K562 (cell line): ENCODE measurements at regions not wholly inside any gene's neighbourhood (a gene's known extent, or its start where the extent isn't known, plus 50 kb on each side); places are given as distances from the start of the nearest gene placed in this dataset.

Experiments
- ATAC-seq: fragments of 200-7000 bp; cut with Tn5 transposase; 3 replicates; pipeline ENCODE4 v1.9.1; 2020; ENCODE audit warnings: moderate library complexity
- BruUV-seq: library from RNA; stranded (reverse); fragments of 400-500 nt; replicated peaks from 2 replicates; lab custom pipeline; 2021; lab: Mats Ljungman, UMichigan
- CTCF ChIA-PET: fragments of 300-600 bp; formaldehyde crosslinking; extraction: SDS; loops from one replicate; lab custom pipeline; 2021; ENCODE audit warnings: low intra/inter-chr PET ratio; lab: Yijun Ruan, JAX
- POLR2A ChIA-PET: fragments of 300-600, 350-650 bp; sonication (Branson Sonifier 250); formaldehyde crosslinking; extraction: SDS; loops from one replicate; lab custom pipeline; 2021; ENCODE audit warnings: antibody characterized with exemption, inconsistent platforms; lab: Yijun Ruan, JAX
- DNase-seq, 4 experiments: peaks; one replicate each; pipeline versions ENCODE4 v3.0.0 to v3.0.0-alpha.2; 2011 to 2018; ENCODE audit warnings: low spot score in 3 of 4, mixed read lengths in 3 of 4; ENCODE audit errors: extremely low read depth in 1 of 4
- FAIRE-seq: peaks from 2 replicates; lab custom pipeline; 2011; peaks lifted over from hg19 to GRCh38; lab: Jason Lieb, UNC
- H2AFZ ChIP-seq: 2 replicates; pipeline ENCODE4 v1.6.0; 2011; ENCODE audit warnings: low read depth, low read length, control low read depth, inconsistent platforms
- H3K27ac ChIP-seq: fragments of 200-600 bp; 3 replicates; pipeline ENCODE4 v1.8.0; 2011; ENCODE audit warnings: low read depth, mild to moderate bottlenecking, control low read depth, inconsistent platforms, low read length, moderate library complexity, mixed read lengths; ENCODE audit errors: extremely low read depth
- H3K27me3 ChIP-seq, 2 experiments: fragments of 300-600 bp in 1 of 2; 2 replicates in 1 of 2; 3 replicates in 1 of 2; pipeline versions ENCODE4 v1.6.0 to v1.8.0; 2011; ENCODE audit warnings: inconsistent platforms in 2 of 2, low read length in 2 of 2, mild to moderate bottlenecking in 1 of 2, mixed read lengths in 1 of 2, moderate library complexity in 1 of 2; ENCODE audit not compliant: control insufficient read depth in 2 of 2, insufficient read depth in 2 of 2
- H3K36me3 ChIP-seq: fragments of 300-600 bp; 3 replicates; pipeline ENCODE4 v1.8.0; 2011; ENCODE audit warnings: mild to moderate bottlenecking, low read length, inconsistent platforms; ENCODE audit not compliant: control insufficient read depth, insufficient read depth
- H3K4me1 ChIP-seq, 2 experiments: fragments of 200-600 bp in 1 of 2; replicated peaks in 1 of 2; 2 replicates in 1 of 2; 3 replicates in 1 of 2; pipeline versions ENCODE4 v1.5.1 to v1.8.0; 2011; ENCODE audit warnings: inconsistent platforms in 2 of 2, low read length in 2 of 2, mild to moderate bottlenecking in 1 of 2, mixed read lengths in 1 of 2, moderate library complexity in 1 of 2; ENCODE audit not compliant: control insufficient read depth in 2 of 2, insufficient read depth in 2 of 2
- H3K4me2 ChIP-seq: 2 replicates; pipeline ENCODE4 v1.6.1; 2011; ENCODE audit warnings: low read length, control low read depth, inconsistent platforms, mixed read lengths; ENCODE audit not compliant: insufficient read depth
- H3K4me3 ChIP-seq: fragments of 200-600 bp; sonication (generic), shearing (Covaris generic); 2 replicates; pipeline ENCODE4 v1.5.1; 2016; ENCODE audit warnings: control low read depth, inconsistent platforms
- H3K79me2 ChIP-seq: fragments of 200-600 bp; 3 replicates; pipeline ENCODE4 v1.8.0; 2011; ENCODE audit warnings: low read length, inconsistent platforms; ENCODE audit not compliant: control insufficient read depth, insufficient read depth
- H3K9ac ChIP-seq, 2 experiments: 2 replicates each; pipeline versions ENCODE4 v1.6.0 to v1.6.1; 2011; ENCODE audit warnings: low read depth in 2 of 2, low read length in 2 of 2, control low read depth in 1 of 2, inconsistent platforms in 1 of 2, mild to moderate bottlenecking in 1 of 2, mixed read lengths in 1 of 2; ENCODE audit not compliant: insufficient read depth in 1 of 2
- H3K9me1 ChIP-seq: one replicate; pipeline ENCODE4 v1.6.0; 2011; ENCODE audit warnings: inconsistent platforms, mild to moderate bottlenecking, low read length, moderate library complexity; ENCODE audit not compliant: control insufficient read depth, insufficient read depth
- H3K9me3 ChIP-seq: replicated peaks from 2 replicates; pipeline ENCODE4 v1.5.1; 2011; ENCODE audit warnings: low read depth, low read length, inconsistent platforms; ENCODE audit not compliant: control insufficient read depth, insufficient read depth
- H4K20me1 ChIP-seq: replicated peaks from 2 replicates; pipeline ENCODE4 v1.6.1; 2011; ENCODE audit warnings: low read length, inconsistent platforms, mixed read lengths; ENCODE audit not compliant: control insufficient read depth, insufficient read depth
- CBX8 ChIP-seq: fragments of 200-600 bp; sonication (generic); IDR thresholded peaks from 2 replicates; pipeline ENCODE4 v1.6.1; 2012; ENCODE audit warnings: borderline replicate concordance, mixed run types, low read depth, mild to moderate bottlenecking, moderate library complexity, mixed read lengths, low read length, control low read depth, inconsistent platforms; ENCODE audit not compliant: poor library complexity, severe bottlenecking; ENCODE audit errors: extremely low read depth
- EGR1 ChIP-seq: fragments of 450-650 bp; conservative IDR thresholded peaks from 2 replicates; pipeline ENCODE4 v1.6.1; 2017; ENCODE audit warnings: mild to moderate bottlenecking
- ELF1 ChIP-seq: fragments of 200-800 bp; sonication (Bioruptor generic); IDR thresholded peaks from 2 replicates; pipeline ENCODE4 v1.6.1; 2016; ENCODE audit warnings: missing genetic modification characterization, missing compliant biosample characterization
- ETS1 ChIP-seq: conservative IDR thresholded peaks from 2 replicates; pipeline ENCODE4 v1.6.1; 2011; ENCODE audit warnings: low read depth, mild to moderate bottlenecking, low read length; ENCODE audit not compliant: control insufficient read depth
- LARP7 ChIP-seq: fragments of 450-650 bp; IDR thresholded peaks from 2 replicates; pipeline ENCODE4 v1.6.1; 2016
- MBD2 ChIP-seq: sonication (generic); IDR thresholded peaks from 2 replicates; pipeline ENCODE4 v1.6.1; 2016; ENCODE audit warnings: low read depth, borderline replicate concordance
- MXI1 ChIP-seq: IDR thresholded peaks from 2 replicates; pipeline ENCODE4 v1.6.1; 2011; ENCODE audit warnings: low read depth, mild to moderate bottlenecking, improper control_type of control experiment, low read length
- NFRKB ChIP-seq: fragments of 450-650 bp; IDR thresholded peaks from 2 replicates; pipeline ENCODE4 v1.6.1; 2016; ENCODE audit warnings: low read depth
- PCBP2 ChIP-seq: fragments of 200-400 bp; formaldehyde crosslinking; IDR thresholded peaks from 2 replicates; pipeline ENCODE4 v1.6.1; 2018; ENCODE audit warnings: low read length, low read depth, mild to moderate bottlenecking, moderate library complexity; ENCODE audit not compliant: poor library complexity, severe bottlenecking
- PHF20 ChIP-seq: fragments of 450-650 bp; IDR thresholded peaks from 2 replicates; pipeline ENCODE4 v1.6.1; 2018; ENCODE audit not compliant: partially characterized antibody
- SMARCB1 ChIP-seq: IDR thresholded peaks from 2 replicates; pipeline ENCODE4 v1.6.1; 2011; ENCODE audit warnings: improper control_type of control experiment, low read depth; ENCODE audit not compliant: insufficient read length
- TAF15 ChIP-seq: fragments of 200-400 bp; formaldehyde crosslinking; IDR thresholded peaks from 2 replicates; pipeline ENCODE4 v1.6.1; 2017; ENCODE audit warnings: mild to moderate bottlenecking, low read depth, low read length, moderate library complexity
- THRA ChIP-seq: fragments of 450-650 bp; IDR thresholded peaks from 2 replicates; pipeline ENCODE4 v1.6.1; 2017; ENCODE audit warnings: mild to moderate bottlenecking, moderate library complexity
- ZBED1 ChIP-seq: IDR thresholded peaks from 2 replicates; pipeline ENCODE4 v1.6.1; 2014
- ZKSCAN8 ChIP-seq: fragments of 200-800 bp; sonication (Bioruptor generic); IDR thresholded peaks from 2 replicates; pipeline ENCODE4 v1.6.1; 2016; ENCODE audit warnings: missing genetic modification characterization, missing compliant biosample characterization
- ZNF655 ChIP-seq: fragments of 250-450 bp; sonication (Bioruptor Pico); IDR thresholded peaks from 2 replicates; pipeline ENCODE4 v1.5.0; 2021
- WGBS: fragments of 100-300 bp; shearing (Covaris generic); methylation state at CpG from one replicate; pipeline ENCODE4 v1.1.6; 2016; ENCODE audit warnings: low coverage, mixed read lengths; ENCODE audit not compliant: insufficient coverage; ENCODE audit errors: missing lambda C conversion rate; 5-methylcytosine and 5-hydroxymethylcytosine counted together
- in situ Hi-C: fragments of 300-500 bp; cut with MboI; formaldehyde crosslinking; loops from 4 replicates; pipeline ENCODE4 v1.15.0; 2018; ENCODE audit warnings: inconsistent platforms, mixed read lengths
- intact Hi-C: fragments of 100-400 bp; cut with micrococcal nuclease; formaldehyde crosslinking; loops from 2 replicates; pipeline ENCODE4 v1.14.2; 2022

DNA sequence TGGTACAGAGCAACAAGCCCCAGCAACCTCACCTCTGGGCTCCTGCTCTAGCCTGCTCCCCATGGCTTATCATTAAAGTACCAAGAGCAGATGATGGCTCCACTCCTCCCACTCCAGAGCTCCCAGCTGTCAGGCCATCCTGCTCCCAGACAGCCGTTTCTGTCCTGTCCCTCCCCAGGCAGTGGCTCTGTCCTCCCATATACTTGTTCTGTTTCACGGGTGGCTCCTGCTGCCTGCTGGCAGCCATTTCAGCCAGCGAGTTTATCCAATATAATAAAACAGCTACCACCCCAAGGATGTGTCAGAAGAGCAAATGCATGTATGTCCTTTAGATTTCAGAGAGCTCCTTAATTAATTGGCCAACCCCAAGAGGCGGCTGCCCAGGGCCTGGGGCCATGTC, 79.4 kb upstream of the VSTM2B start:
- H3K4me3 ChIP-seq, result no peak overlapping the region
- intact Hi-C loops, result no loop called here
- no peak overlapping the region for H3K4me2 ChIP-seq
- WGBS, result 0% methylated on average over 4 of the region's 4 CpGs
- H4K20me1 ChIP-seq, result no peaks in the 10 kb centered on the region
- no peaks in the 10 kb centered on the region for H3K36me3 ChIP-seq
- in situ Hi-C loops, result no loop called here
- DNase-seq (no peak), FAIRE-seq (no peak), ATAC-seq (no peak)
- ChIA-PET CTCF (no interaction called here), POLR2A (interaction anchor here (0.6 to 0.8 kb wide), 2 partner anchors 160 to 258 kb away, joined by 3 read pairs; partner anchors contain the start of gene POP4)
- no TSS peak for BruUV-seq
- no peak overlapping the region for H2AFZ ChIP-seq
- no peaks in the 10 kb centered on the region; a peak in 1 of 5 replicates for H3K27me3 ChIP-seq
- no peaks in the 10 kb centered on the region for H3K9me1 ChIP-seq
- TF ChIP-seq EGR1 (no peak), MBD2 (no peak), CBX8 (no peak), NFRKB (no peak), MXI1 (no peak), ZKSCAN8 (CRISPR knock-in tag) (no peak), ELF1 (tag) (no peak), ETS1 (no peak), ZNF655 (CRISPR knock-in tag) (no peak), LARP7 (no peak), PCBP2 (no peak), TAF15 (no peak), PHF20 (no peak), THRA (no peak), ZBED1 (no peak), SMARCB1 (no peak)
- H3K9ac ChIP-seq, result no peak overlapping the region
- H3K27ac ChIP-seq, result no peak overlapping the region
- H3K9me3 ChIP-seq, result no peaks in the 10 kb centered on the region
- no peaks in the 10 kb centered on the region for H3K4me1 ChIP-seq
- H3K79me2 ChIP-seq, result no peaks in the 10 kb centered on the region
